Upper lobe of left lung (tissue), 4 donors: ENCODE measurements at regions not wholly inside any gene's neighbourhood (a gene's known extent, or its start where the extent isn't known, plus 50 kb on each side); places are given as distances from the start of the nearest gene placed in this dataset.
"Not testable (repeated sequence)": the region's sequence is repeated elsewhere in the genome, so short reads cannot be mapped to it uniquely, and the experiment has no call there.

Experiments used
- CTCF ChIP-seq, 6 experiments: fragments of 450-650 bp in 4 of 6; fragments of 200-600 bp in 2 of 6; sonication (generic) in 2 of 6; IDR thresholded peaks; one replicate each; pipeline ENCODE4 v1.5.1; 2016 to 2019; ENCODE audit warnings: antibody characterized with exemption in 6 of 6
- POLR2A ChIP-seq, 4 donors: fragments of 450-650 bp; IDR thresholded peaks; one replicate each; pipeline ENCODE4 v1.5.1; 2016 to 2017; ENCODE audit warnings: antibody characterized with exemption in 4 of 4, mild to moderate bottlenecking in 2 of 4
- POLR2AphosphoS5 ChIP-seq, 2 donors: sonication (generic); formaldehyde crosslinking; IDR thresholded peaks; one replicate each; pipeline ENCODE4 v1.5.1; 2017; ENCODE audit warnings: antibody characterized with exemption in 2 of 2

GRCh38 chr21:9003909-9004814 is 1517.2 kb upstream of the TPTE start:
- TF ChIP-seq CTCF, POLR2AphosphoS5, POLR2A (IDR thresholded peaks at IDR 0.05): not testable (repeated sequence)
